ENCODE measurements at regions not wholly inside any gene's neighbourhood (a gene's known extent, or its start where the extent isn't known, plus 50 kb on each side); places are given as distances from the start of the nearest gene placed in this dataset.

GRCh38 chr14:101239065-101239464 is 322.2 kb upstream of the DIO3 start (continued):
- TF ChIP-seq ZNF503 (CRISPR knock-in tag; IDR thresholded peaks at IDR 0.05), result no peak
- TF ChIP-seq JDP2 (CRISPR knock-in tag; IDR thresholded peaks at IDR 0.05; ENCODE audit: borderline replicate concordance), result no peak
- TF ChIP-seq ZNF678 (CRISPR knock-in tag; IDR thresholded peaks at IDR 0.05), result no peak
- 0 out of 2 replicates have a peak, but pooled peaks have one; percentile 42 for TF ChIP-seq ZHX1 (CRISPR knock-in tag; IDR thresholded peaks at IDR 0.05; ENCODE audit: low read depth)
- peak; percentile 62; the same call in 1 of the 2 replicates for TF ChIP-seq TEF (CRISPR knock-in tag; IDR thresholded peaks at IDR 0.05)
- TF ChIP-seq ZNF704 (CRISPR knock-in tag; IDR thresholded peaks at IDR 0.05; ENCODE audit: borderline replicate concordance), result no peak
- TF ChIP-seq ZMYM3 (CRISPR knock-in tag; IDR thresholded peaks at IDR 0.05), result peak; percentile 43; the same call in 1 of the 2 replicates
- no peak for TF ChIP-seq NFYC (CRISPR knock-in tag; IDR thresholded peaks at IDR 0.05)
- TF ChIP-seq ZNF367 (CRISPR knock-in tag; IDR thresholded peaks at IDR 0.05; ENCODE audit: borderline replicate concordance), result no peak
- TF ChIP-seq ZNF33A (CRISPR knock-in tag; IDR thresholded peaks at IDR 0.05; ENCODE audit: borderline replicate concordance), result no peak
- TF ChIP-seq EP300 (IDR thresholded peaks at IDR 0.05; ENCODE audit: low read depth in 2 of 2, low read length in 2 of 2), result peak in 1 of 2 experiments; percentile 84; a peak in 2 of 4 replicates
- TF ChIP-seq EP300 (CRISPR knock-in tag; IDR thresholded peaks at IDR 0.05; ENCODE audit: borderline replicate concordance), result peak; percentile 61; the same call in 1 of the 2 replicates
- no peak for TF ChIP-seq SNAPC4 (CRISPR knock-in tag; IDR thresholded peaks at IDR 0.05)
- no peak for TF ChIP-seq MZF1 (CRISPR knock-in tag; IDR thresholded peaks at IDR 0.05; ENCODE audit: borderline replicate concordance)
